GM21825 (cell line): ENCODE measurements at regions not wholly inside any gene's neighbourhood (a gene's known extent, or its start where the extent isn't known, plus 50 kb on each side); places are given as distances from the start of the nearest gene placed in this dataset.

Experiments
- ATAC-seq: cut with Tn5 transposase; IDR thresholded peaks from one replicate; pipeline ENCODE4 v1.9.1; 2021; ENCODE audit warnings: mild to moderate bottlenecking, moderate library complexity; ENCODE audit not compliant: unreplicated experiment

- no peak for ATAC-seq
These were observed 251.2 kb downstream of the PLK2 start for GRCh38 chr5:58208674-58209073.

- no peak for ATAC-seq
These were observed 252.8 kb downstream of the PLK2 start for GRCh38 chr5:58207076-58207475.

- ATAC-seq = no peak
These were observed 254.9 kb downstream of the PLK2 start for GRCh38 chr5:58204966-58205365.

- ATAC-seq = no peak
These were observed 256.9 kb downstream of the PLK2 start for GRCh38 chr5:58202941-58203444.

GRCh38 chr5:58201922-58202648 is 257.8 kb downstream of the PLK2 start:
- no peak for ATAC-seq

- ATAC-seq = no peak
These were observed 259.4 kb downstream of the PLK2 start for GRCh38 chr5:58200451-58200850.

GRCh38 chr5:58199087-58199486 is 260.8 kb downstream of the PLK2 start:
- ATAC-seq = no peak

- no peak for ATAC-seq
These were observed 261.6 kb downstream of the PLK2 start for GRCh38 chr5:58198330-58198729.

- ATAC-seq = no peak
These were observed 262.0 kb downstream of the PLK2 start for GRCh38 chr5:58197875-58198274.

- no peak for ATAC-seq
These were observed 268.4 kb downstream of the PLK2 start for GRCh38 chr5:58191443-58191842.

- no peak for ATAC-seq
These were observed 271.6 kb downstream of the PLK2 start for GRCh38 chr5:58188262-58188651.

GRCh38 chr5:58187432-58188261 is 272.2 kb downstream of the PLK2 start:
- no peak for ATAC-seq

GRCh38 chr5:58185801-58186200 is 274.1 kb downstream of the PLK2 start:
- no peak for ATAC-seq

GRCh38 chr5:58185397-58185796 is 274.5 kb downstream of the PLK2 start:
- ATAC-seq = no peak

GRCh38 chr5:58184910-58185309 is 275.0 kb downstream of the PLK2 start:
- ATAC-seq = no peak

GRCh38 chr5:58183786-58184085 is 276.1 kb downstream of the PLK2 start:
- ATAC-seq = no peak

GRCh38 chr5:58183078-58183785 is 276.7 kb downstream of the PLK2 start:
- no peak for ATAC-seq

GRCh38 chr5:58182287-58182841 is 277.5 kb downstream of the PLK2 start:
- ATAC-seq = no peak

GRCh38 chr5:58181578-58182286 is 278.2 kb downstream of the PLK2 start:
- ATAC-seq = no peak

- no peak for ATAC-seq
These were observed 286.9 kb downstream of the PLK2 start for GRCh38 chr5:58172946-58173345.

GRCh38 chr5:58165152-58165551 is 294.7 kb downstream of the PLK2 start:
- no peak for ATAC-seq
